Activated CD4-positive, alpha-beta T cell treated with anti-CD3 and anti-CD28 coated beads, Interleukin-2, amount 10 ng/mL, durations not matched to agents 24 days and 14 days (primary cell): ENCODE measurements at regions not wholly inside any gene's neighbourhood (a gene's known extent, or its start where the extent isn't known, plus 50 kb on each side); places are given as distances from the start of the nearest gene placed in this dataset.

Source experiments
- DNase-seq: peaks from one replicate; pipeline ENCODE4 v3.0.0; 2022
- H3K27ac Mint-ChIP-seq: one replicate; pipeline ENCODE4 v1.8.0; 2022; ENCODE audit warnings: mild to moderate bottlenecking, mixed read lengths
- H3K27me3 Mint-ChIP-seq: one replicate; pipeline ENCODE4 v1.8.0; 2022; ENCODE audit warnings: mixed read lengths
- H3K36me3 Mint-ChIP-seq: one replicate; pipeline ENCODE4 v1.8.0; 2022; ENCODE audit warnings: low read depth, mild to moderate bottlenecking, mixed read lengths
- H3K4me1 Mint-ChIP-seq: one replicate; pipeline ENCODE4 v1.8.0; 2021; ENCODE audit warnings: mixed read lengths
- H3K4me3 Mint-ChIP-seq: one replicate; pipeline ENCODE4 v1.8.0; 2022; ENCODE audit warnings: mild to moderate bottlenecking, moderate library complexity, mixed read lengths
- H3K9me3 Mint-ChIP-seq: one replicate; pipeline ENCODE4 v1.8.0; 2021; ENCODE audit warnings: mixed read lengths
- intact Hi-C: fragments of 100-400 bp; cut with micrococcal nuclease; formaldehyde crosslinking; loops from one replicate; pipeline ENCODE4 v1.15.1; 2023

- H3K9me3 Mint-ChIP-seq = no peaks in the 10 kb centered on the region
These were observed 341.8 kb downstream of the ZNF326 start for GRCh38 chr1:90336552-90337324.

GRCh38 chr1:90335558-90335957 is 340.6 kb downstream of the ZNF326 start:
- H3K4me3 Mint-ChIP-seq = no peak overlapping the region
- H3K27me3 Mint-ChIP-seq = peaks cover 2% of the 10 kb centered on the region
- H3K4me1 Mint-ChIP-seq = peaks cover 2% of the 10 kb centered on the region
- DNase-seq = no peak
- intact Hi-C loops = no loop called here
- H3K27ac Mint-ChIP-seq = no peak overlapping the region
- no peaks in the 10 kb centered on the region for H3K9me3 Mint-ChIP-seq
- no peaks in the 10 kb centered on the region for H3K36me3 Mint-ChIP-seq

More at GRCh38 chr1:90336552-90337324, 341.8 kb downstream of the ZNF326 start:
- no peak overlapping the region for H3K4me3 Mint-ChIP-seq
- no peak for DNase-seq
- H3K36me3 Mint-ChIP-seq = no peaks in the 10 kb centered on the region
- peaks cover 2% of the 10 kb centered on the region for H3K4me1 Mint-ChIP-seq
- peaks cover 2% of the 10 kb centered on the region for H3K27me3 Mint-ChIP-seq
- intact Hi-C loops = no loop called here
- no peak overlapping the region for H3K27ac Mint-ChIP-seq

GRCh38 chr1:90334137-90334536 is 339.2 kb downstream of the ZNF326 start:
- H3K9me3 Mint-ChIP-seq = no peaks in the 10 kb centered on the region
- no peaks in the 10 kb centered on the region for H3K4me1 Mint-ChIP-seq
- no peak overlapping the region for H3K4me3 Mint-ChIP-seq
- intact Hi-C loops = no loop called here
- H3K36me3 Mint-ChIP-seq = no peaks in the 10 kb centered on the region
- no peak overlapping the region for H3K27ac Mint-ChIP-seq
- DNase-seq = no peak
- no peaks in the 10 kb centered on the region for H3K27me3 Mint-ChIP-seq

GRCh38 chr1:90325168-90325567 is 330.3 kb downstream of the ZNF326 start:
- no peak overlapping the region for H3K27ac Mint-ChIP-seq
- H3K4me3 Mint-ChIP-seq = no peak overlapping the region
- no peaks in the 10 kb centered on the region for H3K9me3 Mint-ChIP-seq
- DNase-seq = no peak
- no peaks in the 10 kb centered on the region for H3K36me3 Mint-ChIP-seq
- no peaks in the 10 kb centered on the region for H3K27me3 Mint-ChIP-seq
- no peaks in the 10 kb centered on the region for H3K4me1 Mint-ChIP-seq
- intact Hi-C loops = no loop called here

- no peak overlapping the region for H3K4me3 Mint-ChIP-seq
- H3K27ac Mint-ChIP-seq = no peak overlapping the region
- no peaks in the 10 kb centered on the region for H3K9me3 Mint-ChIP-seq
- H3K36me3 Mint-ChIP-seq = no peaks in the 10 kb centered on the region
- H3K27me3 Mint-ChIP-seq = no peaks in the 10 kb centered on the region
- intact Hi-C loops = no loop called here
- DNase-seq = no peak
- H3K4me1 Mint-ChIP-seq = no peaks in the 10 kb centered on the region
These were observed 327.3 kb downstream of the ZNF326 start for GRCh38 chr1:90322186-90322585.

GRCh38 chr1:90319918-90320317 is 325.0 kb downstream of the ZNF326 start:
- intact Hi-C loops = no loop called here
- Mint-ChIP-seq H3K36me3 (no peaks in the 10 kb centered on the region), H3K4me1 (no peaks in the 10 kb centered on the region)

GRCh38 chr1:90318431-90318830 is 323.5 kb downstream of the ZNF326 start:
- Mint-ChIP-seq H3K4me1 (no peaks in the 10 kb centered on the region), H3K36me3 (no peaks in the 10 kb centered on the region), H3K27me3 (no peaks in the 10 kb centered on the region), H3K4me3 (no peak overlapping the region), H3K27ac (no peak overlapping the region), H3K9me3 (no peaks in the 10 kb centered on the region)
- DNase-seq = no peak
- intact Hi-C loops = no loop called here

More at GRCh38 chr1:90319918-90320317, 325.0 kb downstream of the ZNF326 start:
- no peaks in the 10 kb centered on the region for H3K27me3 Mint-ChIP-seq
- no peak for DNase-seq
- H3K27ac Mint-ChIP-seq = no peak overlapping the region
- H3K9me3 Mint-ChIP-seq = no peaks in the 10 kb centered on the region
- H3K4me3 Mint-ChIP-seq = no peak overlapping the region

GRCh38 chr1:90317628-90318027 is 322.7 kb downstream of the ZNF326 start:
- no peaks in the 10 kb centered on the region for H3K4me1 Mint-ChIP-seq
- intact Hi-C loops = no loop called here
- no peaks in the 10 kb centered on the region for H3K9me3 Mint-ChIP-seq
- DNase-seq = no peak
- H3K36me3 Mint-ChIP-seq = no peaks in the 10 kb centered on the region
- H3K27me3 Mint-ChIP-seq = no peaks in the 10 kb centered on the region
- H3K4me3 Mint-ChIP-seq = no peak overlapping the region
- no peak overlapping the region for H3K27ac Mint-ChIP-seq

GRCh38 chr1:90314533-90314932 is 319.6 kb downstream of the ZNF326 start:
- Mint-ChIP-seq H3K4me3 (no peak overlapping the region), H3K27ac (no peak overlapping the region), H3K27me3 (no peaks in the 10 kb centered on the region), H3K36me3 (no peaks in the 10 kb centered on the region), H3K4me1 (no peaks in the 10 kb centered on the region), H3K9me3 (no peaks in the 10 kb centered on the region)
- intact Hi-C loops = no loop called here
- DNase-seq = no peak

- H3K27me3 Mint-ChIP-seq = no peaks in the 10 kb centered on the region
- H3K27ac Mint-ChIP-seq = no peak overlapping the region
- intact Hi-C loops = no loop called here
- no peaks in the 10 kb centered on the region for H3K36me3 Mint-ChIP-seq
- H3K4me3 Mint-ChIP-seq = no peak overlapping the region
- no peaks in the 10 kb centered on the region for H3K4me1 Mint-ChIP-seq
- no peaks in the 10 kb centered on the region for H3K9me3 Mint-ChIP-seq
- DNase-seq = no peak
These were observed 318.9 kb downstream of the ZNF326 start for GRCh38 chr1:90313778-90314177.

GRCh38 chr1:90309806-90310205 is 314.9 kb downstream of the ZNF326 start:
- no peak overlapping the region for H3K4me3 Mint-ChIP-seq

GRCh38 chr1:90308421-90308820 is 313.5 kb downstream of the ZNF326 start:
- Mint-ChIP-seq H3K4me1 (no peaks in the 10 kb centered on the region), H3K4me3 (no peak overlapping the region), H3K27ac (no peak overlapping the region), H3K27me3 (no peaks in the 10 kb centered on the region), H3K9me3 (no peaks in the 10 kb centered on the region), H3K36me3 (no peaks in the 10 kb centered on the region)
- no peak for DNase-seq
- intact Hi-C loops = no loop called here

More at GRCh38 chr1:90309806-90310205, 314.9 kb downstream of the ZNF326 start:
- DNase-seq = no peak
- no peak overlapping the region for H3K27ac Mint-ChIP-seq
- H3K27me3 Mint-ChIP-seq = no peaks in the 10 kb centered on the region
- no peaks in the 10 kb centered on the region for H3K36me3 Mint-ChIP-seq
- H3K4me1 Mint-ChIP-seq = no peaks in the 10 kb centered on the region
- H3K9me3 Mint-ChIP-seq = no peaks in the 10 kb centered on the region
- intact Hi-C loops = no loop called here

GRCh38 chr1:90305577-90305976 is 310.7 kb downstream of the ZNF326 start:
- Mint-ChIP-seq H3K27me3 (no peaks in the 10 kb centered on the region), H3K9me3 (no peaks in the 10 kb centered on the region), H3K27ac (no peak overlapping the region), H3K4me3 (no peak overlapping the region), H3K36me3 (no peaks in the 10 kb centered on the region), H3K4me1 (no peaks in the 10 kb centered on the region)
- intact Hi-C loops = no loop called here
- no peak for DNase-seq

GRCh38 chr1:90296327-90296726 is 301.4 kb downstream of the ZNF326 start:
- intact Hi-C loops = no loop called here
- Mint-ChIP-seq H3K27ac (no peak overlapping the region), H3K36me3 (no peaks in the 10 kb centered on the region), H3K27me3 (no peaks in the 10 kb centered on the region), H3K9me3 (no peaks in the 10 kb centered on the region), H3K4me1 (no peaks in the 10 kb centered on the region), H3K4me3 (no peak overlapping the region)
- DNase-seq = no peak

GRCh38 chr1:90295534-90295933 is 300.6 kb downstream of the ZNF326 start:
- intact Hi-C loops = no loop called here
- H3K27me3 Mint-ChIP-seq = no peaks in the 10 kb centered on the region
- H3K9me3 Mint-ChIP-seq = no peaks in the 10 kb centered on the region
- no peak overlapping the region for H3K27ac Mint-ChIP-seq
- H3K4me1 Mint-ChIP-seq = no peaks in the 10 kb centered on the region
- H3K4me3 Mint-ChIP-seq = no peak overlapping the region
- H3K36me3 Mint-ChIP-seq = no peaks in the 10 kb centered on the region
- no peak for DNase-seq
